ENCODE measurements at regions not wholly inside any gene's neighbourhood (a gene's known extent, or its start where the extent isn't known, plus 50 kb on each side); places are given as distances from the start of the nearest gene placed in this dataset.

- no peak for TF ChIP-seq CTCF (IDR thresholded peaks at IDR 0.05)
- TF ChIP-seq POLR2AphosphoS5 (IDR thresholded peaks at IDR 0.05; ENCODE audit: low read depth, low read length), result no peak
- TF ChIP-seq REST (IDR thresholded peaks at IDR 0.05; ENCODE audit: insufficient read depth in 1 of 2, low read depth in 2 of 2, low read length in 1 of 2), result no peak
- no peak for TF ChIP-seq SIN3A (IDR thresholded peaks at IDR 0.05; ENCODE audit: borderline replicate concordance, insufficient read depth, low read depth, low read length)
Measured at GRCh38 chr3:72628065-72628464, 220.2 kb downstream of the SHQ1 start.
